Activated CD8-positive, alpha-beta memory T cell treated with anti-CD3 and anti-CD28 coated beads for 24 hours (primary cell): ENCODE measurements at regions not wholly inside any gene's neighbourhood (a gene's known extent, or its start where the extent isn't known, plus 50 kb on each side); places are given as distances from the start of the nearest gene placed in this dataset.

ENCODE experiments used
- DNase-seq: peaks from one replicate; pipeline ENCODE4 v3.0.0-alpha.2; 2020

- DNase-seq = no peak
Observed at GRCh38 chr3:71850654-71851053, 65.7 kb upstream of the PROK2 start.

- no peak for DNase-seq
Observed at GRCh38 chr3:71849681-71850080, 64.7 kb upstream of the PROK2 start.

GRCh38 chr3:71847794-71848193 lies 62.8 kb upstream of the PROK2 start:
- no peak for DNase-seq

- DNase-seq = no peak
Observed at GRCh38 chr3:71846185-71846584, 61.2 kb upstream of the PROK2 start.

GRCh38 chr3:71843071-71843470 lies 58.1 kb upstream of the PROK2 start:
- DNase-seq = no peak

GRCh38 chr3:71838406-71838805 lies 53.5 kb upstream of the PROK2 start:
- no peak for DNase-seq
